HCT116 (cell line): ENCODE measurements at regions not wholly inside any gene's neighbourhood (a gene's known extent, or its start where the extent isn't known, plus 50 kb on each side); places are given as distances from the start of the nearest gene placed in this dataset.

ENCODE experiments used
- ATAC-seq: fragments of 200-7000 bp; cut with Tn5 transposase; 2 replicates; pipeline ENCODE4 v1.9.1; 2020; ENCODE audit warnings: mild to moderate bottlenecking, moderate library complexity
- BruUV-seq: library from RNA; stranded (reverse); fragments of 400-500 nt; replicated peaks from 2 replicates; lab custom pipeline; 2021; lab: Mats Ljungman, UMichigan
- CTCF ChIA-PET: fragments of 300-600 bp; sonication (Branson Sonifier 250); formaldehyde crosslinking; loops from one replicate; lab custom pipeline; 2021; ENCODE audit warnings: antibody characterized with exemption; lab: Charles Lee
- POLR2A ChIA-PET: fragments of 300-600, 350-600 bp; sonication (Branson Sonifier 250); formaldehyde crosslinking; loops from one replicate; lab custom pipeline; 2021; ENCODE audit warnings: antibody characterized with exemption; lab: Charles Lee
- RAD21 ChIA-PET, 2 experiments: fragments of 300-600 bp; sonication (Branson Sonifier 250); formaldehyde crosslinking; loops; one replicate each; lab custom pipeline; 2023; ENCODE audit warnings: low total read pairs in 2 of 2; ENCODE audit not compliant: uncharacterized antibody in 2 of 2, unreplicated experiment in 2 of 2, low non-redundant PET in 1 of 2; lab: Charles Lee
- DNase-seq: peaks from one replicate; pipeline ENCODE4 v3.0.0-alpha.2; 2010; ENCODE audit warnings: low read depth, low spot score
- H2AFZ ChIP-seq: fragments of 200-600 bp; shearing (Covaris generic), sonication (generic); 2 replicates; pipeline ENCODE4 v1.6.1; 2017; ENCODE audit warnings: low read depth, mixed run types, mixed read lengths, antibody characterized with exemption, low read length; ENCODE audit not compliant: poor library complexity, severe bottlenecking
- H3K27ac ChIP-seq: 2 replicates; pipeline ENCODE4 v1.5.1; 2012; ENCODE audit warnings: low read depth, low read length
- H3K27me3 ChIP-seq: fragments of 200-600 bp; sonication (generic); 2 replicates; pipeline ENCODE4 v1.6.1; 2016; ENCODE audit warnings: mixed run types, low read length, mixed read lengths; ENCODE audit not compliant: insufficient read depth
- H3K36me3 ChIP-seq, 2 experiments: fragments of 200-500 bp in 1 of 2; fragments of 200-600 bp in 1 of 2; sonication (Bioruptor generic) in 1 of 2; sonication (generic) in 1 of 2; 2 replicates each; pipeline versions ENCODE4 v1.5.1 to v1.6.1; 2014 to 2016; ENCODE audit warnings: low read length in 2 of 2, inconsistent platforms in 1 of 2, mixed read lengths in 1 of 2, mixed run types in 1 of 2; ENCODE audit not compliant: insufficient read depth in 2 of 2, control insufficient read depth in 1 of 2
- H3K4me1 ChIP-seq, 2 experiments: fragments of 200-600 bp in 1 of 2; sonication (generic) in 1 of 2; 2 replicates each; pipeline versions ENCODE4 v1.5.1 to v1.6.1; 2012 to 2017; ENCODE audit warnings: low read length in 2 of 2, inconsistent platforms in 1 of 2, mild to moderate bottlenecking in 1 of 2, mixed read lengths in 1 of 2, mixed run types in 1 of 2, moderate library complexity in 1 of 2; ENCODE audit not compliant: insufficient read depth in 2 of 2, control insufficient read depth in 1 of 2
- H3K4me2 ChIP-seq: fragments of 200-600 bp; sonication (generic); 2 replicates; pipeline ENCODE4 v1.6.1; 2017; ENCODE audit warnings: mixed run types, low read length, mixed read lengths
- H3K4me3 ChIP-seq, 2 experiments: fragments of 200-600 bp in 1 of 2; sonication (generic) in 1 of 2; replicated peaks in 1 of 2; 2 replicates each; pipeline ENCODE4 v1.5.1; 2011 to 2016; ENCODE audit warnings: low read length in 2 of 2, control low read depth in 1 of 2, low read depth in 1 of 2, mild to moderate bottlenecking in 1 of 2, mixed read lengths in 1 of 2, mixed run types in 1 of 2
- H3K79me2 ChIP-seq: fragments of 200-600 bp; sonication (generic); 2 replicates; pipeline ENCODE4 v1.6.1; 2017; ENCODE audit warnings: mild to moderate bottlenecking, mixed run types, low read length, moderate library complexity, mixed read lengths; ENCODE audit not compliant: insufficient read depth
- H3K9ac ChIP-seq: fragments of 200-600 bp; sonication (generic); 2 replicates; pipeline ENCODE4 v1.6.1; 2016; ENCODE audit warnings: low read length, mixed read lengths
- H3K9me2 ChIP-seq: fragments of 200-600 bp; sonication (generic), shearing (Covaris generic); 2 replicates; pipeline ENCODE4 v1.6.1; 2017; ENCODE audit warnings: mixed run types, mild to moderate bottlenecking, moderate library complexity; ENCODE audit not compliant: insufficient read depth
- H3K9me3 ChIP-seq, 2 experiments: fragments of 200-500 bp in 1 of 2; fragments of 200-600 bp in 1 of 2; sonication (Bioruptor generic) in 1 of 2; sonication (generic) in 1 of 2; 2 replicates each; pipeline ENCODE4 v1.6.1; 2014 to 2017; ENCODE audit warnings: low read length in 2 of 2, mixed read lengths in 2 of 2, inconsistent platforms in 1 of 2, low read depth in 1 of 2, mild to moderate bottlenecking in 1 of 2, mixed run types in 1 of 2, moderate library complexity in 1 of 2; ENCODE audit not compliant: control insufficient read depth in 1 of 2, insufficient read depth in 1 of 2
- H4K20me1 ChIP-seq: fragments of 200-600 bp; sonication (generic), shearing (Covaris generic); 2 replicates; pipeline ENCODE4 v1.6.1; 2017; ENCODE audit warnings: mixed run types, mild to moderate bottlenecking, moderate library complexity; ENCODE audit not compliant: insufficient read depth
- CBX3 ChIP-seq: IDR thresholded peaks from 2 replicates; pipeline ENCODE4 v1.6.1; 2012; ENCODE audit warnings: low read depth
- CEBPB ChIP-seq: IDR thresholded peaks from 2 replicates; pipeline ENCODE4 v1.6.1; 2012; ENCODE audit warnings: low read depth
- EGR1 ChIP-seq: IDR thresholded peaks from 2 replicates; pipeline ENCODE4 v1.6.1; 2012; ENCODE audit warnings: low read depth
- EZH2 ChIP-seq: fragments of 200-600 bp; sonication (generic); IDR thresholded peaks from 2 replicates; pipeline ENCODE4 v1.6.1; 2017; ENCODE audit warnings: antibody characterized with exemption, mixed run types
- FOSL1 ChIP-seq: IDR thresholded peaks from 2 replicates; pipeline ENCODE4 v1.6.1; 2012; ENCODE audit warnings: low read depth
- JUND ChIP-seq: IDR thresholded peaks from 2 replicates; pipeline ENCODE4 v1.6.1; 2012
- POLR2AphosphoS5 ChIP-seq: IDR thresholded peaks from 2 replicates; pipeline ENCODE4 v1.6.1; 2011; ENCODE audit warnings: mild to moderate bottlenecking, low read depth, low read length, moderate library complexity
- RAD21 ChIP-seq: IDR thresholded peaks from 2 replicates; pipeline ENCODE4 v1.6.1; 2012; ENCODE audit warnings: low read depth, mild to moderate bottlenecking
- SP1 ChIP-seq: IDR thresholded peaks from 2 replicates; pipeline ENCODE4 v1.6.1; 2012; ENCODE audit warnings: low read depth
- SRF ChIP-seq: IDR thresholded peaks from 2 replicates; pipeline ENCODE4 v1.6.1; 2012; ENCODE audit warnings: low read depth
- TCF7L2 ChIP-seq: IDR thresholded peaks from 2 replicates; pipeline ENCODE4 v1.7.0; 2011; ENCODE audit warnings: borderline replicate concordance, inconsistent platforms; ENCODE audit not compliant: insufficient read depth, insufficient read length; ENCODE audit errors: extremely low read depth
- YY1 ChIP-seq: IDR thresholded peaks from 2 replicates; pipeline ENCODE4 v1.6.1; 2011; ENCODE audit warnings: low read length, low read depth, moderate library complexity, mild to moderate bottlenecking; ENCODE audit not compliant: insufficient replicate concordance; ENCODE audit errors: extremely low read depth
- intact Hi-C: fragments of 100-400 bp; cut with micrococcal nuclease; formaldehyde crosslinking; loops from 2 replicates; pipeline ENCODE4 v1.10.0; 2022
- TF ChIP-seq, protein P1 (sequence below), 3 experiments: fragments of 200-600 bp in 1 of 3; sonication (generic) in 1 of 3; IDR thresholded peaks in 2 of 3; conservative IDR thresholded peaks in 1 of 3; 2 replicates each; pipeline ENCODE4 v1.5.1; 2012 to 2017; ENCODE audit warnings: low read depth in 2 of 3, low read length in 2 of 3, antibody characterized with exemption in 1 of 3, borderline replicate concordance in 1 of 3, control low read depth in 1 of 3, mild to moderate bottlenecking in 1 of 3, mixed read lengths in 1 of 3, mixed run types in 1 of 3, moderate library complexity in 1 of 3; ENCODE audit not compliant: insufficient read depth in 1 of 3
- TF ChIP-seq, protein P2 (sequence below): IDR thresholded peaks from 2 replicates; pipeline ENCODE4 v1.6.1; 2012; ENCODE audit warnings: low read depth
- TF ChIP-seq, protein P3 (sequence below): IDR thresholded peaks from 2 replicates; pipeline ENCODE4 v1.6.1; 2012

DNA sequence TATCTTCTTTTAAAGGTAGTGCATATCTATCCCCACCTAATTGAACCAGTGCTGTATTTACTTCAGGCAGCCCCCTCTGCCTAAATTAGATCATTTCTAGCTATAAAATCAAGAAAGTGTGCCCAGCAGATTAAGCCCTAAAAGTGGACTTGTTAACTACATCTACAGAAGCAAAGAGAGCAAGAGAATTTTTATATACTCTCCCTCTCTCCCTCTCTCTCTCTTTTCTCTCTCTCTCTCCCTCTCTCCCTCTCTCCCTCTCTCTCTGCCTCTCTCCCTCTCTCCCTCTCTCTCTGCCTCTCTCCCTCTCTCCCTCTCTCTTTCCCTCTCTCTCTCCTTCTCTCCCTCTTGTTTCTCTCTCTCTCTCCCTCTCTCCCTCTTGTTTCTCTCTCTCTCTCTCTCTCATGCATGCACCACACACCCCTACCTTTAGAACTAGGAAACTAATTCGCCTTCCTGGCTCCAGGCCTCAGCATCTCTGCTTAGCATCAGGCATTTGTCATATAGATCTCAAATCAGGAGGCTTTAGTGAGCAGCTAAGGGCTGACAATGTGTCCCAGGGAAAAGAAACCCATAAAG is 71.4 kb downstream of the FOXA2 start:
- ATAC-seq = no peak
- no peak for TF ChIP-seq SRF
- TF ChIP-seq EZH2 = no peak
- no peak for TF ChIP-seq TCF7L2
- no peak for TF ChIP-seq SP1
- TF ChIP-seq EGR1 = no peak
- no peak for TF ChIP-seq JUND
- TF ChIP-seq, protein P1, sequence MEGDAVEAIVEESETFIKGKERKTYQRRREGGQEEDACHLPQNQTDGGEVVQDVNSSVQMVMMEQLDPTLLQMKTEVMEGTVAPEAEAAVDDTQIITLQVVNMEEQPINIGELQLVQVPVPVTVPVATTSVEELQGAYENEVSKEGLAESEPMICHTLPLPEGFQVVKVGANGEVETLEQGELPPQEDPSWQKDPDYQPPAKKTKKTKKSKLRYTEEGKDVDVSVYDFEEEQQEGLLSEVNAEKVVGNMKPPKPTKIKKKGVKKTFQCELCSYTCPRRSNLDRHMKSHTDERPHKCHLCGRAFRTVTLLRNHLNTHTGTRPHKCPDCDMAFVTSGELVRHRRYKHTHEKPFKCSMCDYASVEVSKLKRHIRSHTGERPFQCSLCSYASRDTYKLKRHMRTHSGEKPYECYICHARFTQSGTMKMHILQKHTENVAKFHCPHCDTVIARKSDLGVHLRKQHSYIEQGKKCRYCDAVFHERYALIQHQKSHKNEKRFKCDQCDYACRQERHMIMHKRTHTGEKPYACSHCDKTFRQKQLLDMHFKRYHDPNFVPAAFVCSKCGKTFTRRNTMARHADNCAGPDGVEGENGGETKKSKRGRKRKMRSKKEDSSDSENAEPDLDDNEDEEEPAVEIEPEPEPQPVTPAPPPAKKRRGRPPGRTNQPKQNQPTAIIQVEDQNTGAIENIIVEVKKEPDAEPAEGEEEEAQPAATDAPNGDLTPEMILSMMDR (IDR thresholded peaks at IDR 0.05 in 2 of 3, conservative IDR thresholded peaks at IDR 0.05 in 1 of 3; ENCODE audit: borderline replicate concordance in 1 of 3, insufficient read depth in 1 of 3, low read depth in 2 of 3, low read length in 2 of 3) = no peak
- TF ChIP-seq, protein P2, sequence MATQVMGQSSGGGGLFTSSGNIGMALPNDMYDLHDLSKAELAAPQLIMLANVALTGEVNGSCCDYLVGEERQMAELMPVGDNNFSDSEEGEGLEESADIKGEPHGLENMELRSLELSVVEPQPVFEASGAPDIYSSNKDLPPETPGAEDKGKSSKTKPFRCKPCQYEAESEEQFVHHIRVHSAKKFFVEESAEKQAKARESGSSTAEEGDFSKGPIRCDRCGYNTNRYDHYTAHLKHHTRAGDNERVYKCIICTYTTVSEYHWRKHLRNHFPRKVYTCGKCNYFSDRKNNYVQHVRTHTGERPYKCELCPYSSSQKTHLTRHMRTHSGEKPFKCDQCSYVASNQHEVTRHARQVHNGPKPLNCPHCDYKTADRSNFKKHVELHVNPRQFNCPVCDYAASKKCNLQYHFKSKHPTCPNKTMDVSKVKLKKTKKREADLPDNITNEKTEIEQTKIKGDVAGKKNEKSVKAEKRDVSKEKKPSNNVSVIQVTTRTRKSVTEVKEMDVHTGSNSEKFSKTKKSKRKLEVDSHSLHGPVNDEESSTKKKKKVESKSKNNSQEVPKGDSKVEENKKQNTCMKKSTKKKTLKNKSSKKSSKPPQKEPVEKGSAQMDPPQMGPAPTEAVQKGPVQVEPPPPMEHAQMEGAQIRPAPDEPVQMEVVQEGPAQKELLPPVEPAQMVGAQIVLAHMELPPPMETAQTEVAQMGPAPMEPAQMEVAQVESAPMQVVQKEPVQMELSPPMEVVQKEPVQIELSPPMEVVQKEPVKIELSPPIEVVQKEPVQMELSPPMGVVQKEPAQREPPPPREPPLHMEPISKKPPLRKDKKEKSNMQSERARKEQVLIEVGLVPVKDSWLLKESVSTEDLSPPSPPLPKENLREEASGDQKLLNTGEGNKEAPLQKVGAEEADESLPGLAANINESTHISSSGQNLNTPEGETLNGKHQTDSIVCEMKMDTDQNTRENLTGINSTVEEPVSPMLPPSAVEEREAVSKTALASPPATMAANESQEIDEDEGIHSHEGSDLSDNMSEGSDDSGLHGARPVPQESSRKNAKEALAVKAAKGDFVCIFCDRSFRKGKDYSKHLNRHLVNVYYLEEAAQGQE = no peak
- TF ChIP-seq CBX3 = no peak
- no peak for TF ChIP-seq POLR2AphosphoS5
- no peak for TF ChIP-seq CEBPB
- no peak for TF ChIP-seq RAD21
- TF ChIP-seq, protein P3, sequence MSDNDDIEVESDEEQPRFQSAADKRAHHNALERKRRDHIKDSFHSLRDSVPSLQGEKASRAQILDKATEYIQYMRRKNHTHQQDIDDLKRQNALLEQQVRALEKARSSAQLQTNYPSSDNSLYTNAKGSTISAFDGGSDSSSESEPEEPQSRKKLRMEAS = no peak
- TF ChIP-seq FOSL1 = no peak
- no peak for TF ChIP-seq YY1
- Histone ChIP-seq H3K9ac (no peak overlapping the region), H3K36me3 (no peaks in the 10 kb centered on the region), H3K9me2 (no peaks in the 10 kb centered on the region), H3K27ac (no peak overlapping the region), H3K4me3 (no peak overlapping the region), H3K9me3 (no peaks in the 10 kb centered on the region), H3K79me2 (no peaks in the 10 kb centered on the region), H3K27me3 (no peaks in the 10 kb centered on the region), H3K4me1 (no peaks in the 10 kb centered on the region), H3K4me2 (no peak overlapping the region), H4K20me1 (no peaks in the 10 kb centered on the region), H2AFZ (no peak overlapping the region)
- POLR2A ChIA-PET = no interaction called here
- no TSS peak for BruUV-seq
- intact Hi-C loops = no loop called here
- DNase-seq = no peak
- RAD21 ChIA-PET = interaction anchor here in 1 of 2 experiments (0.5 kb wide), 1 partner anchor 8 kb away, joined by 3 read pairs; no protein-coding TSS in a partner anchor
- CTCF ChIA-PET = no interaction called here
